ENCODE measurements at regions not wholly inside any gene's neighbourhood (a gene's known extent, or its start where the extent isn't known, plus 50 kb on each side); places are given as distances from the start of the nearest gene placed in this dataset.

DNA sequence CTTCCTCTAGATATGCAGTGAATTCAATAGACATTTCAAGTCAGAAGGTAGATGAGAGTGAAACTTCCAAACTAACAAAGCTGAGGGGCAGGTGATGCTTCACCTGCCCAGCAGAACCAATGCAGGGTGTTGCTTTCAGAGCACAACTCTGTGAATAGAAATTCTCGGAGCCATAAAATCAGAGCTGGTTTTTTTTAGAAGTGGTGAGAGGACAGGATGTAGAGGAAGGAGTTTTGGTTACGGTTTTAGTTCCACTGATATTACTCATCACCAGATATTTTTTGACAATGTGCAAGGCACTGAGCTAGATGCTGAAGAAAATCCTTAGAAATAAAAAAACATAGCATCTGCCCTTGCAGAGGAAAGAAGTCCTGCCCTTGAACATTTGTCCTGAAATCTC is 62.2 kb downstream of the BMP4 start:
- Histone ChIP-seq H3K9me3 (ENCODE audit: insufficient read depth in 2 of 2, low read depth in 1 of 2, low read length in 1 of 2) (no peaks in the 10 kb centered on the region), H3K4ac (replicated peaks; ENCODE audit: insufficient read length, low read depth, low read length) (no peak overlapping the region), H3K9ac (replicated peaks in 1 of 4; ENCODE audit: extremely low read depth in 1 of 4, low read depth in 3 of 4, low read length in 3 of 4) (no peak overlapping the region), H2BK20ac (ENCODE audit: low read length) (no peak overlapping the region), H2BK5ac (ENCODE audit: low read depth, low read length) (no peak overlapping the region), H2BK120ac (replicated peaks; ENCODE audit: low read depth, low read length) (no peak overlapping the region), H4K5ac (ENCODE audit: insufficient read length, low read depth, low read length) (no peak overlapping the region), H3K18ac (ENCODE audit: extremely low read depth, low read length) (no peak overlapping the region), H2BK15ac (ENCODE audit: low read length) (no peak overlapping the region), H2AFZ (ENCODE audit: low read length) (no peak overlapping the region), H4K91ac (replicated peaks; ENCODE audit: insufficient read length, low read length) (no peak overlapping the region), H2BK12ac (ENCODE audit: low read depth, low read length) (no peak overlapping the region), H3K4me1 (replicated peaks in 1 of 4; ENCODE audit: control insufficient read depth in 3 of 4, insufficient read depth in 4 of 4, low read length in 3 of 4) (peaks cover 0 to 6% (median 5%) of the 10 kb centered on the region in 4 experiments; a peak in 4 of 7 replicates), H3K23ac (ENCODE audit: insufficient read length) (no peak overlapping the region), H4K20me1 (replicated peaks in 1 of 2; ENCODE audit: control insufficient read depth in 1 of 2, insufficient read depth in 2 of 2, low read length in 2 of 2) (no peaks in the 10 kb centered on the region), H3K56ac (replicated peaks; ENCODE audit: insufficient read length, low read depth, low read length) (no peak overlapping the region), H3K23me2 (ENCODE audit: low read depth, low read length) (no peaks in the 10 kb centered on the region), H3K4me2 (ENCODE audit: insufficient read depth in 1 of 2, low read depth in 2 of 2, low read length in 2 of 2) (no peak overlapping the region), H3K79me2 (ENCODE audit: control insufficient read depth in 1 of 2, insufficient read depth in 2 of 2, low read length in 2 of 2) (no peaks in the 10 kb centered on the region), H3K79me1 (ENCODE audit: low read depth, low read length) (no peaks in the 10 kb centered on the region), H3K27ac (ENCODE audit: low read depth, low read length) (no peak overlapping the region), H2AK5ac (ENCODE audit: low read depth, low read length) (no peak overlapping the region), H3K14ac (ENCODE audit: insufficient read length) (no peak overlapping the region), H3K4me3 (ENCODE audit: extremely low read depth in 1 of 4, insufficient read depth in 2 of 4, low read depth in 3 of 4, low read length in 4 of 4) (no peak overlapping the region), H4K8ac (ENCODE audit: extremely low read depth, insufficient read depth, low read length) (no peak overlapping the region), H3K27me3 (replicated peaks in 1 of 4; ENCODE audit: control insufficient read depth in 3 of 4, extremely low read depth in 1 of 4, insufficient read depth in 3 of 4, low read length in 3 of 4) (no peaks in the 10 kb centered on the region), H3K36me3 (ENCODE audit: control insufficient read depth in 2 of 4, insufficient read depth in 4 of 4, low read length in 3 of 4) (no peaks in the 10 kb centered on the region)
- ChIA-PET POLR2A (ENCODE audit: partially characterized antibody) (no interaction called here), CTCF (ENCODE audit: partially characterized antibody) (interaction anchor here (1.0 kb wide), 1 partner anchor 36 kb away, joined by 3 read pairs; no protein-coding TSS in a partner anchor)
- DNase-seq (ENCODE audit: low read depth in 1 of 2, low spot score in 2 of 2), result no peak
- FAIRE-seq, result no peak
- 82% methylated on average over 2 of the region's 2 CpGs; no CpG with 5 or more reads in 1 of the 2 experiments for WGBS, 2 experiments (ENCODE audit: extremely low coverage in 1 of 2, insufficient coverage in 1 of 2, insufficient read length in 1 of 2, insufficient replicate concordance in 2 of 2, low coverage in 1 of 2, low lambda C conversion rate in 2 of 2, missing lambda C conversion rate in 1 of 2)
- no peak for TF ChIP-seq CHD2 (IDR thresholded peaks at IDR 0.05; ENCODE audit: low read length)
- no peak for TF ChIP-seq RNF2 (IDR thresholded peaks at IDR 0.05; ENCODE audit: borderline replicate concordance, low read depth, low read length, missing control alignments, poor library complexity, severe bottlenecking)
- no peak for TF ChIP-seq EZH2 (IDR thresholded peaks at IDR 0.05; ENCODE audit: low read depth, low read length, severe bottlenecking)
- TF ChIP-seq BCL11A (IDR thresholded peaks at IDR 0.05; ENCODE audit: low read depth in 2 of 2, low read length in 2 of 2), result no peak
- TF ChIP-seq SIRT6 (IDR thresholded peaks at IDR 0.05; ENCODE audit: low read length), result no peak
- no peak for TF ChIP-seq EGR1 (IDR thresholded peaks at IDR 0.05; ENCODE audit: borderline replicate concordance, low read depth, low read length)

Measured in H1 (cell line).